SK-N-MC (cell line): ENCODE measurements at regions not wholly inside any gene's neighbourhood (a gene's known extent, or its start where the extent isn't known, plus 50 kb on each side); places are given as distances from the start of the nearest gene placed in this dataset.

Experiments
- DNase-seq: peaks from one replicate; pipeline ENCODE4 v3.0.0-alpha.2; 2011; ENCODE audit warnings: low read depth, low spot score
- H3K27ac ChIP-seq: fragments of 200-600 bp; sonication (generic); 2 replicates; pipeline ENCODE4 v1.5.1; 2016; ENCODE audit warnings: mixed run types
- H3K36me3 ChIP-seq: fragments of 200-600 bp; sonication (generic); 2 replicates; pipeline ENCODE4 v1.6.1; 2017; ENCODE audit warnings: antibody characterized with exemption, low read length, mixed read lengths; ENCODE audit not compliant: insufficient read depth
- H3K4me3 ChIP-seq: fragments of 200-600 bp; sonication (generic); 2 replicates; pipeline ENCODE4 v1.5.1; 2016
- H3K9ac ChIP-seq: fragments of 200-600 bp; sonication (generic); 2 replicates; pipeline ENCODE4 v1.8.0; 2017; ENCODE audit warnings: mixed run types, mixed read lengths; ENCODE audit not compliant: insufficient read length
- H3K9me3 ChIP-seq: fragments of 200-600 bp; sonication (generic); 2 replicates; pipeline ENCODE4 v1.6.1; 2017; ENCODE audit warnings: low read depth, mild to moderate bottlenecking, antibody characterized with exemption, low read length, moderate library complexity, mixed read lengths
- EZH2 ChIP-seq: fragments of 200-600 bp; sonication (generic); IDR thresholded peaks from one replicate; pipeline ENCODE4 v1.6.1; 2017; ENCODE audit warnings: antibody characterized with exemption
- FOXP2 ChIP-seq: optimal IDR thresholded peaks from 2 replicates; pipeline ENCODE3; 2011; ENCODE audit warnings: mild to moderate bottlenecking, moderate library complexity; ENCODE audit not compliant: insufficient read depth; ENCODE audit errors: extremely low read length, control extremely low read depth
- POLR2AphosphoS5 ChIP-seq: IDR thresholded peaks from 2 replicates; pipeline ENCODE4 v1.6.1; 2012; ENCODE audit warnings: mild to moderate bottlenecking, low read depth, low read length, borderline replicate concordance

DNA sequence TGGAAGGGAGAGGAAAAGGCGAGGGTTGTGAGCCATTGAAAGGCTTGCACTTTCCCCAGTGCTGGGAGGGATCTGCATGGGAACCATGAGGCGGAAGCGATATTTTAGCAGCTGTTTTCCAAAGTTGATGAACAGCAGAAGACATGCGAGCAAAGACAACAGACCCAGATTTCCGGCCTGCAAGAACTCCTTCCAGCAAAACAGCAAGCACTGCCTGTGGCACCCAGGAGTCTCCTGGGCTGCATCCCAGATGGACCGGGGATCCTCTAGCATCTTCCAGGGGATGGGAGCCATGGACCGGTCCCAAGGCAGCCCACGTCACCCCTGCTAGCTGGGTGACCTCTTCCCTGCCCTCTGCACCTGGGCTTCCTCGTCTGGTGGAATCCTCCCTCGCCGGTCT, 162.8 kb downstream of the IRF8 start:
- no peaks in the 10 kb centered on the region for H3K9me3 ChIP-seq
- H3K27ac ChIP-seq, result no peak overlapping the region
- H3K9ac ChIP-seq, result no peak overlapping the region
- DNase-seq, result no peak
- H3K4me3 ChIP-seq, result no peak overlapping the region
- no peak for TF ChIP-seq EZH2
- no peak for TF ChIP-seq FOXP2
- no peaks in the 10 kb centered on the region for H3K36me3 ChIP-seq

DNA sequence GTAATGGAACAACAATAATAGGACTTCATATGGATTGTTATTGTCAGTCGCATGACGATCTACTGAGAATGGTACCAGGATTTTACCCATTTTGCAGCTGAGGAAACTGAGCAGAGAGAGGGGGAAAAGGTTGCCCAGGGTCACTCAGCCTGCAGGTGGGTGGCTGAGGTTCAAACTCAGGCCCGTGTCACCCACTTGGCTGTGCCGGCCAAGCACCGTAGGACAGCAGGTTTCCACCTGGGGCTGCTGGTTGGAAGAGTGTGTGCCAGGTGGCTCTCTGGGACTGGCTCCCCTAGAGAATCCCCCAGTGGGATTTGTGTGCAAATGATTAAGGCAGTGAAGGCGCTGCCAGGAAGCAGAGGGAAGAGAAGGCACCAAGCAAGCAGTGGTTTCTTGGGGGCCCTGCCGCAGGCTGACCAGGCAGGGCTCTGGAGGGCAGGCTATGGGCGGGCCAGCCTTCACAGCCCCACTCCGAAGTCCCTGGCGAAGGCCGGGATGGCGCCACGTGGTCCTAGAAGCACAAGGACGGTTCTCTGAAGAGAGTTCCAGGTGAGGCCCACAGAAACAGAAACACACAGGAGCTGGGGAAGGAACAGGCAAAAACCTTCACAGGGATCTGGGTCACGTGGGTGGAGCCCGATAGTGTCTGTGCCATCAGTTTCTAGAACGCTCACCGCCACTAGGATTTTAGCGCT, 163.5 kb downstream of the IRF8 start:
- no peaks in the 10 kb centered on the region for H3K36me3 ChIP-seq
- no peak overlapping the region for H3K27ac ChIP-seq
- no peaks in the 10 kb centered on the region for H3K9me3 ChIP-seq
- H3K4me3 ChIP-seq, result no peak overlapping the region
- DNase-seq, result no peak
- TF ChIP-seq EZH2, result no peak
- TF ChIP-seq POLR2AphosphoS5, result no peak
- no peak for TF ChIP-seq FOXP2
- no peak overlapping the region for H3K9ac ChIP-seq

DNA sequence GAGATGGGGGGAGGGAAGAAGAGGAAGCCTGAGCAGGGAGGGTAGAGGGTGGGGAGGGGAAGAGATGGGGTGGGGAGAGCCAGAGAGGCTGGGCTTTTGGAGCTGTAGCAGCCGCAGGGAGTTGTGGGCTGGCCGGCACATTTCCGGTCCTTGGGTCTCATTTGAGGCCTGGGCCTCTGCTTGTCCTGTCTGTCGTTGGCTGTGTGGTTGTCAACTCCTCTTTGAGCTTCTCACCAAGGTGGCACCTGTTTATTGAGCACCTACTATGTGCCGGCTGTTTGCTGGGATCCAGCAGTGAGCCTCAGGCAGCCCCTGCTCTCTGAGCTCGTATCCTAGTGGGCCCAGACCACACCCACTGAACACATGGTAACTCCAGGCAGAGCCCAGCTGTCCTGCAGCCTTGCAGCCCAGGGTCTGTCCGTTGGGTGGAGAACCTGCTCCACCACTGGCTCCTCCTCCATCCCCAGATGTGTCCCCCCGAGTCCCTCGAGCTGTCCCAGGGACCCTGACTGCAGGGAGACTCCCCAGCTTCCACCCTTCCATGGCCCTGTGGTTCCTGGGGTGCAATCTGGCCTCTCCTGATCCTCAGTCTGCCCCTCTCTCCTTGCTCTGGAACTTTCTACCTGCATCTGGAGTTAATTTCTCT, 164.9 kb downstream of the IRF8 start:
- DNase-seq, result no peak
- Histone ChIP-seq H3K9me3 (no peaks in the 10 kb centered on the region), H3K9ac (no peak overlapping the region), H3K4me3 (no peak overlapping the region), H3K36me3 (no peaks in the 10 kb centered on the region), H3K27ac (no peak overlapping the region)
- TF ChIP-seq POLR2AphosphoS5, result no peak

DNA sequence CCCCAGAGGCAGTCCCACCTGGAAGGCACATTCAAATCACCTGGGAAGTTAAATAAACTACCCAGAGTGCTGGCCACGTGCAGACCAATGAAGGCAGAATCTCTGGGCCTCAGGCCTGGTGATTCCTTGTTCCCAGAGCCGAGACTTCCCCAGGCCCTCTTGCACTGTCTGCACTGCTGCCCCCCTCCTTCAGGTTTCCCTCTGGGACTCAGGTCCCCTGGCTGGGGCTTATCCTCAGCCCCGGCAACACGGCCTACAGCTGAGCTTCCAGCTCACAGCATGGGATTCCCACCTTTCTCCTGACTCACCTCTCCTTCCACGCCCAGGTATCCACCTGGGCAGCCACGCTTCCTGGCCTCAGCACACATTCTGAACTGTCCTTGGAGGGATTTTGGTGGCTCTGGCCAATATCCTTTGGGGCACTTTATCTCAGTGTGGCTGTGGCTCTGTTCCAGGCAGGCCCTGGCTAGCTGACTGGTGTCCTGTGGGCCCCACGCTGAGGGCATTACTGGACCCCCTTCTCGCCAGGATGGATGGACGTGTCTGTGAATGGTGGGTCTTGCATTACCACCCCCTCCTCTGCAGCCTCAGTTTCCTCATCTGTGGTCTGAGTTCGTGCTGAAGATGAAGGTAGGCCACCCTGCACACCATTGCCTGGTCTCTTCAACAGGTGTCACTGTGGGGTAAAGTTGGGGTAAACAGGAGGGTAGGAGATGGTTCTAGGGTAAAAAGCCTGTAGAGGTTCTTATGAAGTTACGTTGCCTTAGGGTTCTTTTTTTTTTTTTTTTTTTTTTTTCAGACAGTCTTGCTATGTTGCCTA, 165.7 kb downstream of the IRF8 start:
- Histone ChIP-seq H3K27ac (no peak overlapping the region), H3K36me3 (no peaks in the 10 kb centered on the region), H3K4me3 (no peak overlapping the region), H3K9ac (no peak overlapping the region), H3K9me3 (no peaks in the 10 kb centered on the region)
- no peak for DNase-seq
- TF ChIP-seq EZH2 (no peak), POLR2AphosphoS5 (no peak), FOXP2 (no peak)

DNA sequence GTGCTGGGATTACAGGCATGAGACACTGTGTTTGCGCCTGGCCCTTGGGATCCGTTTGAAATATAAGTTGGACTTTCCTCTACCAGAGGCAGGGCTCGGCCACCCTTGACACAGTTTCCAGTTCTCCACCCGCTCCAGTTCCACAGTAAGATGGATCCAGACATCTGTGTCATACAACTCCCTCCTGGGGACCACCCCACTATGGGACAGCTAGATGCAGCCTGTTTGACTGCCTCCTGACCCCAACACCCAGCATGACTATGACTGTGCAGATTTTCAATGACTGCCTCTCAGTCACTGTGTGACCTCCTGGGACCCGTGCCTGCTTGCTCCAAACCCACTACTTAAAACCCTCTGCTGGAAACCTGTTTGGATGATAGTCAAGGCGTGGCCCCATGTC, 166.7 kb downstream of the IRF8 start:
- TF ChIP-seq FOXP2, result no peak
- no peak for TF ChIP-seq POLR2AphosphoS5
- TF ChIP-seq EZH2, result no peak
- no peak overlapping the region for H3K9ac ChIP-seq
- H3K4me3 ChIP-seq, result no peak overlapping the region
- no peaks in the 10 kb centered on the region for H3K9me3 ChIP-seq
- DNase-seq, result no peak
- no peak overlapping the region for H3K27ac ChIP-seq
- H3K36me3 ChIP-seq, result no peaks in the 10 kb centered on the region

DNA sequence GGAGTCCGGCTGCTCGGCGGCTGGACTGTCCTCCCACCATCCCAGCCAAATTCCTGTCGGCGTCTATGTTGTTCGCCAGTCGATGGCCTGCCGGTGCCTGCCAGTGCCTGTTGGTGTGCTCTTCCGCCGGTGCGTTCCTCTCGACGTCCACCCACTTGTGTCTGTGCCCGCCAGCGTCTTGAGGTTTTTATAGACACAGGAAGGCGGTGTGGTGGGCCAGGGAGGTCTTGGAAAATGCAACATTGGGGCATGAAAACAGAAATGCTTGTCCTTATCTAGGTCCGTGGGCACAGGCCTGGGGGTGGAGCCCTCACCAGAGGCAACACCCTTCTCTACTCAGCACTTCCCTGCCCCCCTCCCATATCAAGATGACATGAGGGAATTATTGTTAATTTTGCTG, 167.8 kb downstream of the IRF8 start:
- no peak for TF ChIP-seq EZH2
- Histone ChIP-seq H3K4me3 (no peak overlapping the region), H3K9ac (no peak overlapping the region), H3K36me3 (no peaks in the 10 kb centered on the region), H3K27ac (no peak overlapping the region), H3K9me3 (no peaks in the 10 kb centered on the region)
- no peak for DNase-seq

DNA sequence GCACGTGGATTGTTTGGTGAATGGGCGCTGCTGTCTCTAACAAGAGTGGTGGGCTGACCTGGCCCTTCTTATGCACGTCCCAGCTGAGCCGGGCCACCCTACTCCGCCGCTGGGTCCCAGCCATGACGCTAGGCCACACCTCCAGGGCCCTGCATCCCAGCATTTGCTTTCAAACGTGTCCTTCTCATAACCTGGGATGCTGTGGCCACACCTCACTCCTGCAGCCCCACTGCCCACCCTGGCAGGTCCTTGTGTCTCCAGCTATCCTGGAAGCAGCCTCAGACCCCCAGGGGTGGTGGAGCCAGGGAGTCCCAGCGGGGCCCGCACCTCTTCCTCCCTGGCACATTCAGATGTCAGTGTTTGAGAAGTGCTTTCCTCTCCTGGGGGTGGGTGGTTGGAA, 168.6 kb downstream of the IRF8 start:
- DNase-seq, result no peak
- no peaks in the 10 kb centered on the region for H3K9me3 ChIP-seq
- H3K9ac ChIP-seq, result no peak overlapping the region
- TF ChIP-seq POLR2AphosphoS5, result no peak
- TF ChIP-seq EZH2, result no peak
- no peak for TF ChIP-seq FOXP2
- no peak overlapping the region for H3K27ac ChIP-seq
- H3K4me3 ChIP-seq, result no peak overlapping the region
- H3K36me3 ChIP-seq, result no peaks in the 10 kb centered on the region

DNA sequence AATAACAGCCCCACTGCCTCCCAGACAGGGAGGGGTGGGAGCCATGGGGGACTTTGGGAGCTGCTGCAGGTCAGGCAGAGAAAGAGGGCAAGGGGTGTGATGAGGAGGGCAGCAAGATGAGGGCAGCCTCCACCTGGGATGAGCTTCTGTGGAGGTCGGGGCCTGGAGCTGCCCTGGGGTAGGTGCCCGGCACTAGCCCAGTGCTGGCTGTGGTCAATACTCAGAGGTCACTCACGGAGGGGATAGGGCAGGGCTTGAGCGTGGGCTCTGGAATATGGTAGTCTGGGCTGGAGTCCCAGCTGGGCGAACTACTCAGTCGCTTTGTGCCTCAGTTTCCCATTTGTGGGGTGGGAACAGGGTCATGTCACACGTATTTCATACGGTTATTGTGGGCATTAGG, 169.0 kb downstream of the IRF8 start:
- no peaks in the 10 kb centered on the region for H3K36me3 ChIP-seq
- no peaks in the 10 kb centered on the region for H3K9me3 ChIP-seq
- H3K9ac ChIP-seq, result no peak overlapping the region
- H3K4me3 ChIP-seq, result no peak overlapping the region
- no peak for TF ChIP-seq FOXP2
- TF ChIP-seq POLR2AphosphoS5, result no peak
- TF ChIP-seq EZH2, result no peak
- DNase-seq, result no peak
- H3K27ac ChIP-seq, result no peak overlapping the region

DNA sequence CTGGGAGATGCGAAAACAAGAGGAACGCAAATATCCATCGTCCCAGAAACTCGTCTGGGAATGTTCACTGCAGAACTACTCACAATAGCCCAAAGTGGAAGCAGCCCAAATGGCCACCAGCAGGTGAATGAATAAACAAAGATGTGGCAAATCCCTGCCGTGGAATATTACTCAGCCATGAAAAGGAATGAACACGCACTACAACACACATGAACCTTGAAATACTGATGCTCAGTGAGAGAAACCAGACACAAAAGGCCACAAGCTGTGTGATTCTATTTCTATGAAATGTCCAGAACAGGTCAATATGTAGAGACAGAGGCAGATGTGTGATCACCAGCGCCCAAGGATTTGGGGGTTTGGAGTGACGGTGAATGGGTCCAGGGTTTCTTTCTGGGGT, 169.8 kb downstream of the IRF8 start:
- Histone ChIP-seq H3K4me3 (no peak overlapping the region), H3K27ac (no peak overlapping the region), H3K36me3 (no peaks in the 10 kb centered on the region), H3K9ac (no peak overlapping the region), H3K9me3 (no peaks in the 10 kb centered on the region)
- DNase-seq, result no peak
- TF ChIP-seq EZH2 (no peak), POLR2AphosphoS5 (no peak), FOXP2 (no peak)
